K562 (cell line): ENCODE measurements at regions not wholly inside any gene's neighbourhood (a gene's known extent, or its start where the extent isn't known, plus 50 kb on each side); places are given as distances from the start of the nearest gene placed in this dataset.
"Not testable (repeated sequence)": the region's sequence is repeated elsewhere in the genome, so short reads cannot be mapped to it uniquely, and the experiment has no call there.

ENCODE experiments used
- ATAC-seq: fragments of 200-7000 bp; cut with Tn5 transposase; 3 replicates; pipeline ENCODE4 v1.9.1; 2020; ENCODE audit warnings: moderate library complexity
- BruUV-seq: library from RNA; stranded (reverse); fragments of 400-500 nt; replicated peaks from 2 replicates; lab custom pipeline; 2021; lab: Mats Ljungman, UMichigan
- CTCF ChIA-PET: fragments of 300-600 bp; formaldehyde crosslinking; extraction: SDS; loops from one replicate; lab custom pipeline; 2021; ENCODE audit warnings: low intra/inter-chr PET ratio; lab: Yijun Ruan, JAX
- POLR2A ChIA-PET: fragments of 300-600, 350-650 bp; sonication (Branson Sonifier 250); formaldehyde crosslinking; extraction: SDS; loops from one replicate; lab custom pipeline; 2021; ENCODE audit warnings: antibody characterized with exemption, inconsistent platforms; lab: Yijun Ruan, JAX
- DNase-seq, 4 experiments: peaks; one replicate each; pipeline versions ENCODE4 v3.0.0 to v3.0.0-alpha.2; 2011 to 2018; ENCODE audit warnings: low spot score in 3 of 4, mixed read lengths in 3 of 4; ENCODE audit errors: extremely low read depth in 1 of 4
- FAIRE-seq: peaks from 2 replicates; lab custom pipeline; 2011; peaks lifted over from hg19 to GRCh38; lab: Jason Lieb, UNC
- H2AFZ ChIP-seq: 2 replicates; pipeline ENCODE4 v1.6.0; 2011; ENCODE audit warnings: low read depth, low read length, control low read depth, inconsistent platforms
- H3K27ac ChIP-seq: fragments of 200-600 bp; 3 replicates; pipeline ENCODE4 v1.8.0; 2011; ENCODE audit warnings: low read depth, mild to moderate bottlenecking, control low read depth, inconsistent platforms, low read length, moderate library complexity, mixed read lengths; ENCODE audit errors: extremely low read depth
- H3K27me3 ChIP-seq, 2 experiments: fragments of 300-600 bp in 1 of 2; 2 replicates in 1 of 2; 3 replicates in 1 of 2; pipeline versions ENCODE4 v1.6.0 to v1.8.0; 2011; ENCODE audit warnings: inconsistent platforms in 2 of 2, low read length in 2 of 2, mild to moderate bottlenecking in 1 of 2, mixed read lengths in 1 of 2, moderate library complexity in 1 of 2; ENCODE audit not compliant: control insufficient read depth in 2 of 2, insufficient read depth in 2 of 2
- H3K36me3 ChIP-seq: fragments of 300-600 bp; 3 replicates; pipeline ENCODE4 v1.8.0; 2011; ENCODE audit warnings: mild to moderate bottlenecking, low read length, inconsistent platforms; ENCODE audit not compliant: control insufficient read depth, insufficient read depth
- H3K4me1 ChIP-seq, 2 experiments: fragments of 200-600 bp in 1 of 2; replicated peaks in 1 of 2; 2 replicates in 1 of 2; 3 replicates in 1 of 2; pipeline versions ENCODE4 v1.5.1 to v1.8.0; 2011; ENCODE audit warnings: inconsistent platforms in 2 of 2, low read length in 2 of 2, mild to moderate bottlenecking in 1 of 2, mixed read lengths in 1 of 2, moderate library complexity in 1 of 2; ENCODE audit not compliant: control insufficient read depth in 2 of 2, insufficient read depth in 2 of 2
- H3K4me2 ChIP-seq: 2 replicates; pipeline ENCODE4 v1.6.1; 2011; ENCODE audit warnings: low read length, control low read depth, inconsistent platforms, mixed read lengths; ENCODE audit not compliant: insufficient read depth
- H3K4me3 ChIP-seq: fragments of 200-600 bp; sonication (generic), shearing (Covaris generic); 2 replicates; pipeline ENCODE4 v1.5.1; 2016; ENCODE audit warnings: control low read depth, inconsistent platforms
- H3K79me2 ChIP-seq: fragments of 200-600 bp; 3 replicates; pipeline ENCODE4 v1.8.0; 2011; ENCODE audit warnings: low read length, inconsistent platforms; ENCODE audit not compliant: control insufficient read depth, insufficient read depth
- H3K9ac ChIP-seq, 2 experiments: 2 replicates each; pipeline versions ENCODE4 v1.6.0 to v1.6.1; 2011; ENCODE audit warnings: low read depth in 2 of 2, low read length in 2 of 2, control low read depth in 1 of 2, inconsistent platforms in 1 of 2, mild to moderate bottlenecking in 1 of 2, mixed read lengths in 1 of 2; ENCODE audit not compliant: insufficient read depth in 1 of 2
- H3K9me1 ChIP-seq: one replicate; pipeline ENCODE4 v1.6.0; 2011; ENCODE audit warnings: inconsistent platforms, mild to moderate bottlenecking, low read length, moderate library complexity; ENCODE audit not compliant: control insufficient read depth, insufficient read depth
- H3K9me3 ChIP-seq: replicated peaks from 2 replicates; pipeline ENCODE4 v1.5.1; 2011; ENCODE audit warnings: low read depth, low read length, inconsistent platforms; ENCODE audit not compliant: control insufficient read depth, insufficient read depth
- H4K20me1 ChIP-seq: replicated peaks from 2 replicates; pipeline ENCODE4 v1.6.1; 2011; ENCODE audit warnings: low read length, inconsistent platforms, mixed read lengths; ENCODE audit not compliant: control insufficient read depth, insufficient read depth
- HMG20B ChIP-seq: fragments of 250-450 bp; sonication (Bioruptor Pico); IDR thresholded peaks from 2 replicates; pipeline ENCODE4 v1.5.0; 2021; ENCODE audit warnings: mild to moderate bottlenecking
- WGBS: fragments of 100-300 bp; shearing (Covaris generic); methylation state at CpG from one replicate; pipeline ENCODE4 v1.1.6; 2016; ENCODE audit warnings: low coverage, mixed read lengths; ENCODE audit not compliant: insufficient coverage; ENCODE audit errors: missing lambda C conversion rate; 5-methylcytosine and 5-hydroxymethylcytosine counted together
- in situ Hi-C: fragments of 300-500 bp; cut with MboI; formaldehyde crosslinking; loops from 4 replicates; pipeline ENCODE4 v1.15.0; 2018; ENCODE audit warnings: inconsistent platforms, mixed read lengths
- intact Hi-C: fragments of 100-400 bp; cut with micrococcal nuclease; formaldehyde crosslinking; loops from 2 replicates; pipeline ENCODE4 v1.14.2; 2022

DNA sequence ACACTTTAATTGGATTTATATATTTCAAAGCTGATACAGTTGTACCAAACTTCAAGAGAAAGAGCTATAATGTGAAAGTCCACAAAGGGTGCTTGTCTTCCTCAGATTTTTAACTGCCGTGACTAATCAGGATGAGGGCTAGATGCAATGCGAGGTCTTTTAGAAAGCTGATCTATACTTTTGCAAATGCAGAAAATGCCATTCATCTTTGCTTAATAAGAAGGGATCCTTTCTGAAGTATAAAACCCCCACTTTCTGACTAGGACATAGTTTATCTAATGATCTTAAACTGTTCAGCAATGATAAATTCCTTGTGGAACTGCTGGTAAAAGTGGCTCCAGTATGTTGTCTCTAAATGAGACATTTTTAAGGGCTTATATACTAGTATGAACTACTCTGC lies 102.7 kb upstream of the NGF start:
- TF ChIP-seq HMG20B (CRISPR knock-in tag), result no peak
- WGBS, result 2% methylated on average over 2 of the region's 2 CpGs

DNA sequence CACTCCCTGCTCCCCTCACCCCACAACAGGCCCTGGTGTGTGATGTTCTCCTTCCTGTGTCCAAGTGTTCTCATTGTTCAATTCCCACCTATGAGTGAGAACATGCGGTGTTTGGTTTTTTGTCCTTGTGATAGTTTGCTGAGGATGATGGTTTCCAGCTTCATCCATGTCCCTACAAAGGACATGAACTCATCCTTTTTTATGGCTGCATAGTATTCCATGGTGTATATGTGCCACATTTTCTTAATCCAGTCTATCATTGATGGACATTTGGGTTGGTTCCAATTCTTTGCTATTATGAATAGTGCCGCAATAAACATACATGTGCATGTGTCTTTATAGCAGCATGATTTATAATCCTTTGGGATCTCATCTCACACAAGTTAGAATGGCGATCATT lies 101.5 kb upstream of the NGF start:
- H3K9me3 ChIP-seq, H3K27ac ChIP-seq, H3K9me1 ChIP-seq, FAIRE-seq, DNase-seq, H3K36me3 ChIP-seq, H3K9ac ChIP-seq, CTCF ChIA-PET, in situ Hi-C loops, ATAC-seq, BruUV-seq, H3K4me3 ChIP-seq, H2AFZ ChIP-seq, POLR2A ChIA-PET, H3K4me2 ChIP-seq, H3K27me3 ChIP-seq, H3K79me2 ChIP-seq, intact Hi-C loops, H3K4me1 ChIP-seq, H4K20me1 ChIP-seq: not testable (repeated sequence)
- WGBS, result 0% methylated on average over 2 of the region's 3 CpGs

More for the DNA sequence above, 102.7 kb upstream of the NGF start:
- H3K79me2 ChIP-seq, result no peaks in the 10 kb centered on the region
- no peak for ATAC-seq
- no TSS peak for BruUV-seq
- H3K9me1 ChIP-seq, result no peaks in the 10 kb centered on the region
- no peaks in the 10 kb centered on the region for H4K20me1 ChIP-seq
- H3K4me2 ChIP-seq, result no peak overlapping the region
- ChIA-PET CTCF (no interaction called here), POLR2A (interaction anchor here (0.6 to 1.6 kb wide), 3 partner anchors 10 to 280 kb away, joined by 3 to 4 read pairs (median 4); no protein-coding TSS in a partner anchor)
- no peaks in the 10 kb centered on the region for H3K9me3 ChIP-seq
- in situ Hi-C loops, result no loop called here
- no peak overlapping the region for H3K27ac ChIP-seq
- H3K4me1 ChIP-seq, result no peaks in the 10 kb centered on the region
- intact Hi-C loops, result no loop called here
- FAIRE-seq, result no peak
- no peak overlapping the region for H3K4me3 ChIP-seq
- no peak overlapping the region for H2AFZ ChIP-seq
- H3K36me3 ChIP-seq, result no peaks in the 10 kb centered on the region
- H3K9ac ChIP-seq, result no peak overlapping the region
- no peak for DNase-seq
- H3K27me3 ChIP-seq, result no peaks in the 10 kb centered on the region
